Mucosa of gallbladder (tissue), 1 donor: ENCODE measurements at regions not wholly inside any gene's neighbourhood (a gene's known extent, or its start where the extent isn't known, plus 50 kb on each side); places are given as distances from the start of the nearest gene placed in this dataset.
"Not testable (repeated sequence)": the region's sequence is repeated elsewhere in the genome, so short reads cannot be mapped to it uniquely, and the experiment has no call there.

Source experiments
- DNase-seq: peaks from one replicate; pipeline ENCODE4 v3.0.0-alpha.2; 2020; ENCODE audit warnings: low spot score
- donor health status: DM: no; HTN: no; CAD: no.

- no peak for DNase-seq
These were observed 831.0 kb downstream of the SEMA5A start for GRCh38 chr5:8714861-8715260.

GRCh38 chr5:8719796-8720195 is 826.1 kb downstream of the SEMA5A start:
- DNase-seq: no peak

GRCh38 chr5:8720506-8720905 is 825.4 kb downstream of the SEMA5A start:
- DNase-seq: no peak

GRCh38 chr5:8721536-8721935 is 824.3 kb downstream of the SEMA5A start:
- no peak for DNase-seq

GRCh38 chr5:8726383-8727036 is 819.4 kb downstream of the SEMA5A start:
- no peak for DNase-seq

GRCh38 chr5:8727396-8727795 is 818.5 kb downstream of the SEMA5A start:
- no peak for DNase-seq

GRCh38 chr5:8729437-8729836 is 816.4 kb downstream of the SEMA5A start:
- DNase-seq: no peak

GRCh38 chr5:8730194-8730593 is 815.7 kb downstream of the SEMA5A start:
- DNase-seq: no peak

GRCh38 chr5:8731110-8731509 is 814.8 kb downstream of the SEMA5A start:
- not testable (repeated sequence) for DNase-seq

- DNase-seq: no peak
These were observed 805.3 kb downstream of the SEMA5A start for GRCh38 chr5:8740595-8740994.

GRCh38 chr5:8749556-8749955 is 796.3 kb downstream of the SEMA5A start:
- no peak for DNase-seq

- no peak for DNase-seq
These were observed 795.8 kb downstream of the SEMA5A start for GRCh38 chr5:8750100-8750499.

- no peak for DNase-seq
These were observed 793.9 kb downstream of the SEMA5A start for GRCh38 chr5:8751971-8752370.

- no peak for DNase-seq
These were observed 793.3 kb downstream of the SEMA5A start for GRCh38 chr5:8752595-8752994.

GRCh38 chr5:8756498-8757084 is 789.3 kb downstream of the SEMA5A start:
- peak; percentile 15 for DNase-seq

GRCh38 chr5:8765886-8766285 is 780.0 kb downstream of the SEMA5A start:
- DNase-seq: no peak

GRCh38 chr5:8766448-8766847 is 779.4 kb downstream of the SEMA5A start:
- DNase-seq: no peak

GRCh38 chr5:8767111-8767510 is 778.8 kb downstream of the SEMA5A start:
- DNase-seq: no peak

GRCh38 chr5:8767746-8768145 is 778.1 kb downstream of the SEMA5A start:
- DNase-seq: no peak

GRCh38 chr5:8769631-8770030 is 776.2 kb downstream of the SEMA5A start:
- DNase-seq: no peak

- DNase-seq: no peak
These were observed 775.4 kb downstream of the SEMA5A start for GRCh38 chr5:8770431-8770830.

- DNase-seq: no peak
These were observed 772.7 kb downstream of the SEMA5A start for GRCh38 chr5:8773046-8773615.

- no peak for DNase-seq
These were observed 761.2 kb downstream of the SEMA5A start for GRCh38 chr5:8784692-8785091.

- no peak for DNase-seq
These were observed 757.6 kb downstream of the SEMA5A start for GRCh38 chr5:8788246-8788645.
